Naive thymus-derived CD8-positive, alpha-beta T cell (primary cell): ENCODE measurements at regions not wholly inside any gene's neighbourhood (a gene's known extent, or its start where the extent isn't known, plus 50 kb on each side); places are given as distances from the start of the nearest gene placed in this dataset.

Source experiments
- ATAC-seq, 2 donors: fragments of 150-1000 bp; cut with Tn5 transposase in 1 of 2; sonication (Bioruptor Pico), chemical (Tn5 transposase) in 1 of 2; 1 replicate in 1 of 2; 2 replicates in 1 of 2; pipeline ENCODE4 v1.10.0; 2021; ENCODE audit warnings: mild to moderate bottlenecking in 2 of 2, moderate library complexity in 2 of 2
- POLR2A ChIA-PET: fragments of 350-600 bp; sonication (Branson Sonifier 250); formaldehyde crosslinking; loops from one replicate; lab custom pipeline; 2021; ENCODE audit warnings: antibody characterized with exemption; lab: Charles Lee
- DNase-seq, 10 donors: peaks; one replicate each; pipeline versions ENCODE4 v3.0.0 to v3.0.0-alpha.2; 2020 to 2022
- H3K27ac Mint-ChIP-seq, 10 donors: one replicate each; pipeline ENCODE4 v1.8.0; 2020 to 2022; ENCODE audit warnings: mild to moderate bottlenecking in 10 of 10, mixed read lengths in 10 of 10, moderate library complexity in 4 of 10, inconsistent platforms in 1 of 10
- H3K27me3 Mint-ChIP-seq, 5 donors: one replicate each; pipeline ENCODE4 v1.8.0; 2021 to 2022; ENCODE audit warnings: mixed read lengths in 5 of 5
- H3K36me3 Mint-ChIP-seq, 3 donors: one replicate each; pipeline ENCODE4 v1.8.0; 2020 to 2022; ENCODE audit warnings: mixed read lengths in 3 of 3, mild to moderate bottlenecking in 2 of 3, inconsistent platforms in 1 of 3
- H3K4me1 Mint-ChIP-seq, 4 donors: one replicate each; pipeline ENCODE4 v1.8.0; 2021 to 2022; ENCODE audit warnings: mixed read lengths in 4 of 4
- H3K4me3 Mint-ChIP-seq, 10 donors: one replicate each; pipeline ENCODE4 v1.8.0; 2020 to 2022; ENCODE audit warnings: mild to moderate bottlenecking in 10 of 10, mixed read lengths in 10 of 10, moderate library complexity in 6 of 10, inconsistent platforms in 1 of 10
- H3K9me3 Mint-ChIP-seq, 9 donors: one replicate each; pipeline ENCODE4 v1.8.0; 2020 to 2022; ENCODE audit warnings: mixed read lengths in 9 of 9, mild to moderate bottlenecking in 3 of 9, inconsistent platforms in 1 of 9, moderate library complexity in 1 of 9

DNA sequence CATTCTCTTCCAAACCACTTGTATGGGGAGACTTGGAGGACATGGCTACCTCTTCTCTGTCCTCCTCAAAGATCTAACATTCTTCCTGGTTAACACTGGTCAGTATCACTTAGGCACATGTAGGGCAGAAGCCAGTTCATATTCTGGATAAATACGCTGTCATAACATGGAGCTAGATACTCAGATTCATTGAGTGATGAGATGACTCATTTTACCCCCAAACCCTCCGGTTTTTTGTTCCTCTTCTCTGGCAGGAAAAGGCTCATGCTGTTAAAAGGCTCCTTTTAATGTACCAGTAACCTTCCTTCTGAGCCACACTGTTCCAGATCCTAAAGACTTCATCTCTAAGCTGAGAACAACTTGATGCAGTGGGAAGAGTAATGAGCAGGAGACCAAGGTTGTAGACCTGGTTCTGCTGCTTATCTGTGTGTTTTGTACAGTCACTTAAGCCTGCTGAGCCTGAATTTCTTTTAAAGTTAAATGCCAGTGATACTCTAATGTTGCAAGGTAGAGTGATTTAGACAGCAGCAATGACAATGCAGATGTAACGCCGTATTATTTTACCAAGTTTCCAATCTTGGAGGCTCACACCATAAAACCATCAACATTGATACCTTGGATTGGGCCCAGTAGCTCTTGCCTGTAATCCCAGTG is 57.3 kb upstream of the ELK3 start:
- H3K4me3 Mint-ChIP-seq: no peak overlapping the region
- H3K9me3 Mint-ChIP-seq: no peaks in the 10 kb centered on the region
- no peak for ATAC-seq
- H3K27ac Mint-ChIP-seq: peak overlapping the region in 2 of 10 donors; percentile 35 to 89
- H3K36me3 Mint-ChIP-seq: no peaks in the 10 kb centered on the region
- no peak for DNase-seq
- peaks cover 7 to 13% (median 10%) of the 10 kb centered on the region in 4 donors for H3K4me1 Mint-ChIP-seq
- POLR2A ChIA-PET: no interaction called here
- H3K27me3 Mint-ChIP-seq: peaks cover 0 to 10% (median 0%) of the 10 kb centered on the region in 5 donors

DNA sequence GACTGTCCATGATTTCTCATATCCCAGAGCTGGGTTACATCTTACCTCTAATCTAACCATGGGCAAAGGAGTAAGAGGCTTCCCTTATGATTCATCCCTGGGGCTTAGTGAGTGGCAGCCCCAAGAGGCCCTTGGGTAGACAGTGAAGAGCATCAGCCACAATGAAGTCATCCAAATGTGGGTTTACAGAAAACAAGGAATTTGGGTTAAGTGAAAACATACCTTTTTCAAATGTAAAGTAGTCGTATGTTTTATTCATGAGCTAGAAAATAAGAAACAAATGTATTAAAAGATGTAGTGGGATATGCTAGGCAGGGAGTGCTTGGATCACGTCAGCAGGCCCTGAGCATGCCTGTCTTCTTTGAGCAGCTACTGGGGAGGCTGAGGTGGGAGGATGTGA is 54.0 kb upstream of the ELK3 start:
- Mint-ChIP-seq H3K9me3 (no peaks in the 10 kb centered on the region), H3K36me3 (no peaks in the 10 kb centered on the region), H3K27me3 (peaks cover 0 to 4% (median 0%) of the 10 kb centered on the region in 5 donors), H3K4me1 (peaks cover 18 to 24% (median 22%) of the 10 kb centered on the region in 4 donors), H3K4me3 (no peak overlapping the region), H3K27ac (no peak overlapping the region)
- no peak for ATAC-seq
- no peak for DNase-seq
- POLR2A ChIA-PET: no interaction called here

DNA sequence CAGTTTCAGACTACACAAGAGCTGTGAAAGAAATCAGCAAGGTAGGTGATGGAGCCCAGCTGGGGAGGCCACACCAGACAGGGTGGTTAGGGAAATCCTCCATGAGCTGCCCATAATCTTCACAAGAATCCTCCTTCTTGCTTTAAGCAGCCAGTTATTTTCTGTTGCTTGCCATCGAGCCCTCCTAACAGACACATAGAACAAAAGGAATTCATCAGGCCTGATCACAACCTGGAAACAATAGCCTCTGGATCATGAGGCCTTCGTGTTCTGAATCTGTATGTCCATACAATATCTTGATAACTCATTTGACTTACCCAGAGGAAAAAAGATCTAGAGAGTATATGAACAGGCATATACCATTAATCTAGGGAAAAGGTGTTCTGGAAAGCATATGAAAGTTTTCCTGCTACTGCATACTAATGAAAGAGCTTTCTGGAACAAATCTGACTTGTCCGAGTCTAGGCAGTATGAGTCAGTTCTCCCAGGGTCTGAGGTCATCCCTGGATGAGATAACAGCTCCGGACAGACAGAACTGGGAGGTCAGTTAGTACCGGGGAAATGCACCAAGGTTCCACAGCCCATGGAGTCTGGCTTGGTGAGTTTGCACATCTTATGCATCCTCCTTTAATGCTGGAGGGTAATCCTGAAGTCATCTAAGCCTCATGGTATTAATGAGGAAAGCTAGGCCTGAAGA is 52.8 kb upstream of the ELK3 start:
- peaks cover 18 to 23% (median 22%) of the 10 kb centered on the region in 4 donors for H3K4me1 Mint-ChIP-seq
- ATAC-seq (no peak), DNase-seq (no peak)
- H3K27me3 Mint-ChIP-seq: peaks cover 0 to 3% (median 0%) of the 10 kb centered on the region in 5 donors
- no peaks in the 10 kb centered on the region for H3K36me3 Mint-ChIP-seq
- no peak overlapping the region for H3K4me3 Mint-ChIP-seq
- no peaks in the 10 kb centered on the region for H3K9me3 Mint-ChIP-seq
- POLR2A ChIA-PET: interaction anchor here (0.6 to 1.0 kb wide), 2 partner anchors 32 to 1962 kb away, joined by 3 to 5 read pairs; no protein-coding TSS in a partner anchor
- H3K27ac Mint-ChIP-seq: no peak overlapping the region

DNA sequence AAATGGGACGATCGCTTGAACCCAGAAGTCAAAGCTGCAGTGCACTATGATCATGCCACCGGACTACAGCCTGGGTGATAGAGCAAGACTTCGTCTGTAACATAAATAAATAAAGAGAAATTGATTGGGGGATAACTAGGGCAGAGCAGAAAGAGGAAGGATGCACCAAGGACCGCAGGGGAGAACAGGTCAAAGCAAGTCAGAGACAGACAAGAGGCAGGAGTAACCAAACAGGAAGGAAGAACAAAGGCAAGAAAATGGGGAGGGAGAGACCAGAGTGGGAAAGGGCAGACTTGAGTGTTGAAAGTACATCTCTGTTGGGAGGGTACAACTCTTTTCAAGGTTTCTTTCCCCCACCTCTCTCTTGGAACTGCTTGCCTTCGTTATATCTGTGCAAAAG is 50.8 kb upstream of the ELK3 start:
- Mint-ChIP-seq H3K27me3 (no peaks in the 10 kb centered on the region), H3K4me3 (peak overlapping the region; percentile 12 to 77 (median 52)), H3K27ac (peak overlapping the region in 8 of 10 donors; percentile 5 to 93 (median 43)), H3K9me3 (no peaks in the 10 kb centered on the region), H3K4me1 (peaks cover 14 to 23% (median 20%) of the 10 kb centered on the region in 4 donors), H3K36me3 (no peaks in the 10 kb centered on the region)
- POLR2A ChIA-PET: no interaction called here
- ATAC-seq (peak; percentile 52 to 63), DNase-seq (peak in 3 of 10 donors; percentile 4 to 24 (median 13))

DNA sequence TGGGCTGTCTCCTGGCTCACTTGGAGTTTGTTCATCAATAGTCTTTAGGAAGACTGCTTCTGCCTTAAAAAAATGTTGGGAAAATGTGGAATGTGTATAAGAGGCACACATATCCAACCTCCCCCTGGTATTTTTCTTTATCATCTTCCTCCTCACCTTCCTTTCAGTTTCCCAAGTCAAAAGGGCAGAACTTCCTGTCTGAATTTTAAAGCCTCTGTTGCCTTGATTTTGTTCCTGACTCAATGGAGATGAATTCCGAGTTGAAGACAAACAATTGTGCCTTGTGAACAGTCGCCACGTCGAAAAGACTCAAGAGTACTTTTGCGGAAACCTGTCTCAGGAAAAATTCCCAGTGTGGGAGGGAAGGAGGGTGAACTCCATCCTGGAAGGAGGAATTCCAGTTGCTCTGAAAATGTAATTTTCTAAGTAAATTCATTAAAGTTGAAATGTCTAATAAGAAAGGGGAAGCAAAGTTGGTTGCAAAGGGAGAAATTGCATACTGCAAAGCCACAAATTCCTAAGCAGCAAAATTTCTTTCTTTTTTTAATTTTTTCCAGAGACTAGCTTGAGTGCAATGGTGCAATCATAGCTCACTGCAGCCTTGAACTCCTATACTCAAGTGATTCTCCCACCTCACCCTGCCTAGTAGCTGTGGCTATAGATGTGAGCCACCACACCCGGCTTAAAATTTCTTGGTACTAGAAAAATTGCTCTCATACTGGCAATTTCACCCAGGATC is 50.2 kb upstream of the ELK3 start:
- DNase-seq (no peak), ATAC-seq (no peak)
- Mint-ChIP-seq H3K4me3 (peak overlapping the region in 5 of 10 donors; percentile 46 to 77 (median 58)), H3K4me1 (peaks cover 14 to 23% (median 20%) of the 10 kb centered on the region in 4 donors), H3K27me3 (no peaks in the 10 kb centered on the region), H3K36me3 (no peaks in the 10 kb centered on the region), H3K9me3 (no peaks in the 10 kb centered on the region), H3K27ac (peak overlapping the region in 4 of 10 donors; percentile 14 to 73 (median 62))
- POLR2A ChIA-PET: no interaction called here
